ENCODE measurements at regions not wholly inside any gene's neighbourhood (a gene's known extent, or its start where the extent isn't known, plus 50 kb on each side); places are given as distances from the start of the nearest gene placed in this dataset.

DNA sequence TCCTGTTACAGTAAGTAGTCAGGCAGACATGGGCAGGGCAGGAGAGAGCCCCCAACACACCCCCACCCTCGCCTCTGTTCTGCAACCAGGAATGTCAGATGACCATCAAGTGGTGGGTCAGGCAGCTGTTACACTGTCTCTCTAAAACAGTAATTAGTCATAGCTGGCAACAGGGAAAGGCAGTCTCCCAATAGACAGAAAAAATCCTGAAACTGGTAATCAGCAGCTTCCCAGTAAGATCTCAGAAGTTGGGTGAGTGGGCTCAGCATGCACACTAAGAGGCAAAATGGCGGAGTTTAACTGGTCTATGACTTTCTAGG, 90.2 kb downstream of the C5orf15 start:
- TF ChIP-seq ZBTB7A (IDR thresholded peaks at IDR 0.05; ENCODE audit: low read depth) (no peak), TCF12 (IDR thresholded peaks at IDR 0.05; ENCODE audit: low read depth) (no peak), EGR1 (IDR thresholded peaks at IDR 0.05) (no peak), YY1 (IDR thresholded peaks at IDR 0.05; ENCODE audit: low read depth) (no peak), FOXM1 (IDR thresholded peaks at IDR 0.05; ENCODE audit: borderline replicate concordance, low read depth) (no peak), EP300 (IDR thresholded peaks at IDR 0.05; ENCODE audit: borderline replicate concordance) (no peak), CEBPB (IDR thresholded peaks at IDR 0.05) (no peak), TAF1 (IDR thresholded peaks at IDR 0.05; ENCODE audit: low read depth) (no peak), CREB1 (IDR thresholded peaks at IDR 0.05; ENCODE audit: low read depth) (no peak), TEAD4 (IDR thresholded peaks at IDR 0.05) (no peak), RAD21 (IDR thresholded peaks at IDR 0.05; ENCODE audit: low read depth) (no peak), NFIC (IDR thresholded peaks at IDR 0.05) (no peak)
- TF ChIP-seq, protein P1, sequence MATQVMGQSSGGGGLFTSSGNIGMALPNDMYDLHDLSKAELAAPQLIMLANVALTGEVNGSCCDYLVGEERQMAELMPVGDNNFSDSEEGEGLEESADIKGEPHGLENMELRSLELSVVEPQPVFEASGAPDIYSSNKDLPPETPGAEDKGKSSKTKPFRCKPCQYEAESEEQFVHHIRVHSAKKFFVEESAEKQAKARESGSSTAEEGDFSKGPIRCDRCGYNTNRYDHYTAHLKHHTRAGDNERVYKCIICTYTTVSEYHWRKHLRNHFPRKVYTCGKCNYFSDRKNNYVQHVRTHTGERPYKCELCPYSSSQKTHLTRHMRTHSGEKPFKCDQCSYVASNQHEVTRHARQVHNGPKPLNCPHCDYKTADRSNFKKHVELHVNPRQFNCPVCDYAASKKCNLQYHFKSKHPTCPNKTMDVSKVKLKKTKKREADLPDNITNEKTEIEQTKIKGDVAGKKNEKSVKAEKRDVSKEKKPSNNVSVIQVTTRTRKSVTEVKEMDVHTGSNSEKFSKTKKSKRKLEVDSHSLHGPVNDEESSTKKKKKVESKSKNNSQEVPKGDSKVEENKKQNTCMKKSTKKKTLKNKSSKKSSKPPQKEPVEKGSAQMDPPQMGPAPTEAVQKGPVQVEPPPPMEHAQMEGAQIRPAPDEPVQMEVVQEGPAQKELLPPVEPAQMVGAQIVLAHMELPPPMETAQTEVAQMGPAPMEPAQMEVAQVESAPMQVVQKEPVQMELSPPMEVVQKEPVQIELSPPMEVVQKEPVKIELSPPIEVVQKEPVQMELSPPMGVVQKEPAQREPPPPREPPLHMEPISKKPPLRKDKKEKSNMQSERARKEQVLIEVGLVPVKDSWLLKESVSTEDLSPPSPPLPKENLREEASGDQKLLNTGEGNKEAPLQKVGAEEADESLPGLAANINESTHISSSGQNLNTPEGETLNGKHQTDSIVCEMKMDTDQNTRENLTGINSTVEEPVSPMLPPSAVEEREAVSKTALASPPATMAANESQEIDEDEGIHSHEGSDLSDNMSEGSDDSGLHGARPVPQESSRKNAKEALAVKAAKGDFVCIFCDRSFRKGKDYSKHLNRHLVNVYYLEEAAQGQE (IDR thresholded peaks at IDR 0.05; ENCODE audit: low read depth), result no peak
- TF ChIP-seq, protein P2, sequence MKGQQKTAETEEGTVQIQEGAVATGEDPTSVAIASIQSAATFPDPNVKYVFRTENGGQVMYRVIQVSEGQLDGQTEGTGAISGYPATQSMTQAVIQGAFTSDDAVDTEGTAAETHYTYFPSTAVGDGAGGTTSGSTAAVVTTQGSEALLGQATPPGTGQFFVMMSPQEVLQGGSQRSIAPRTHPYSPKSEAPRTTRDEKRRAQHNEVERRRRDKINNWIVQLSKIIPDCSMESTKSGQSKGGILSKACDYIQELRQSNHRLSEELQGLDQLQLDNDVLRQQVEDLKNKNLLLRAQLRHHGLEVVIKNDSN (IDR thresholded peaks at IDR 0.05), result no peak
- TF ChIP-seq, protein P3, sequence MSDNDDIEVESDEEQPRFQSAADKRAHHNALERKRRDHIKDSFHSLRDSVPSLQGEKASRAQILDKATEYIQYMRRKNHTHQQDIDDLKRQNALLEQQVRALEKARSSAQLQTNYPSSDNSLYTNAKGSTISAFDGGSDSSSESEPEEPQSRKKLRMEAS (IDR thresholded peaks at IDR 0.05), result no peak

DNA sequence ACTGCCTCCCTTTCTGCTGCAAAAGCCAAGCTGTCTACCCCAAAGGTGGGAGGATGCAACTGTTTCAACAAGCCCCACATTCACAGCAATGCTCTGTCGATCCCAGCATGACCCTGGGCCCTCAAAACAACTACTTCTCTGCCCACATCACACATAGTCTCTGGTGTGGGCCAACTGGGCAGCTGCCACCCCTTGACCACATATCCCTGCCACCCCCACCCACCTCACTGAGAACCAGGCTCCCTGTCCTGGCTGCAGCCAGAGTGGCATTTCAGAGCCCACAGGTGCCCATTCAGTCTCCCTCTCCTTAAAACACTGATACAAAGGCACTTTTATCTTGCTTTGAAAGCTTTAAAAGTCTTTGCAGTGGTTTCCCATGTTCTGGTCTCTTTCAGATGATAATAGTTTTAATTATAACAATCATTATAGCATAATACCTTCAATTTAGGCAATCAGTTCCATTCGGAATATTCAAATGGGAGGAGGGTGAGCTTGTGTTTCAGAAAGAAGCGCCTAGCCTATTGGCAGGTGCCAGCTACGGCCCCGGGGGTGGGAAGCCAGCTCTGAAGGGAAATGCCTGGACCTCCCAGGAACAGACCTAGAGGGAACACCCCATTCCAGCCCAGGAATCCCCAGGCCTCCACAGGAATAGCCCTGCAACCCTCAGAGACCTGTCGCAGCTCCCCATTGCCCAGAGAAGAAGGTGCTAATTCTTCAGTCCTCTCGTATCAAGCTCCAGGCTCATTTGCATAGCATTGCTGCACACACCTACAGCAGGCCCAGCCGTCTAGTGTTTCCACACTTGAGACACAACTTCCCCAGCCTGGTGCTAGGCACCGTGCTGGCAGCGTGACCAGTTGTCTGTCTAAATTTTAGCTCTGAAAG, 90.8 kb downstream of the C5orf15 start:
- TF ChIP-seq ZBTB7A (IDR thresholded peaks at IDR 0.05; ENCODE audit: low read depth), result no peak
- no peak for TF ChIP-seq NFIC (IDR thresholded peaks at IDR 0.05)
- no peak for TF ChIP-seq RAD21 (IDR thresholded peaks at IDR 0.05; ENCODE audit: low read depth)
- no peak for TF ChIP-seq TCF12 (IDR thresholded peaks at IDR 0.05; ENCODE audit: low read depth)
- TF ChIP-seq, protein P3 (IDR thresholded peaks at IDR 0.05), result no peak
- no peak for TF ChIP-seq YY1 (IDR thresholded peaks at IDR 0.05; ENCODE audit: low read depth)
- TF ChIP-seq FOXM1 (IDR thresholded peaks at IDR 0.05; ENCODE audit: borderline replicate concordance, low read depth), result no peak
- no peak for TF ChIP-seq CREB1 (IDR thresholded peaks at IDR 0.05; ENCODE audit: low read depth)
- no peak for TF ChIP-seq TEAD4 (IDR thresholded peaks at IDR 0.05)
- no peak for TF ChIP-seq CEBPB (IDR thresholded peaks at IDR 0.05)
- TF ChIP-seq EP300 (IDR thresholded peaks at IDR 0.05; ENCODE audit: borderline replicate concordance), result no peak
- no peak for TF ChIP-seq EGR1 (IDR thresholded peaks at IDR 0.05)
- TF ChIP-seq, protein P1 (IDR thresholded peaks at IDR 0.05; ENCODE audit: low read depth), result no peak
- TF ChIP-seq, protein P2 (IDR thresholded peaks at IDR 0.05), result no peak
- no peak for TF ChIP-seq TAF1 (IDR thresholded peaks at IDR 0.05; ENCODE audit: low read depth)

DNA sequence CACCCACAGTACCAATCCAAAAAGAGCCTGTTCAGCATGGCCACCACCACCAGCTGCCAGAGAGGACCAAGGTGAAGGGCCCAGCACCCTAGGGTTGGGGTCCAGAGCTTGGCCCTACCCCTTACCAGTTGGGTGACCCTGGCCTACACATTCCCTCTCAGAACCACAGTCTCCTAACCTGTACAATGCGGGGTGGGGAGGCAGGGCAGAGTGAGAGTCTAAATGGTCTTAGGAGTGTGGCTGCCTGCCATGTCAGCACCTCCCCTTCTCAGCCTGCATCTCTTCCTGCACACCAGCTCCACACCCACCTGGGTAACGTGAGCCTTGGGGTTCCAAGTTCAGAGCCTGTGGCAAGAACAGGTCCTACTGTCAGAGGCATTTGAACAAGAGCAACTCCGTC, 92.2 kb downstream of the C5orf15 start:
- no peak for TF ChIP-seq RAD21 (IDR thresholded peaks at IDR 0.05; ENCODE audit: low read depth)
- TF ChIP-seq TAF1 (IDR thresholded peaks at IDR 0.05; ENCODE audit: low read depth), result no peak
- no peak for TF ChIP-seq NFIC (IDR thresholded peaks at IDR 0.05)
- no peak for TF ChIP-seq ZBTB7A (IDR thresholded peaks at IDR 0.05; ENCODE audit: low read depth)
- TF ChIP-seq, protein P3 (IDR thresholded peaks at IDR 0.05), result no peak
- no peak for TF ChIP-seq EP300 (IDR thresholded peaks at IDR 0.05; ENCODE audit: borderline replicate concordance)
- no peak for TF ChIP-seq TEAD4 (IDR thresholded peaks at IDR 0.05)
- no peak for TF ChIP-seq CEBPB (IDR thresholded peaks at IDR 0.05)
- TF ChIP-seq TCF12 (IDR thresholded peaks at IDR 0.05; ENCODE audit: low read depth), result no peak
- TF ChIP-seq, protein P1 (IDR thresholded peaks at IDR 0.05; ENCODE audit: low read depth), result no peak
- TF ChIP-seq, protein P2 (IDR thresholded peaks at IDR 0.05), result no peak
- no peak for TF ChIP-seq FOXM1 (IDR thresholded peaks at IDR 0.05; ENCODE audit: borderline replicate concordance, low read depth)
